ENCODE measurements at regions not wholly inside any gene's neighbourhood (a gene's known extent, or its start where the extent isn't known, plus 50 kb on each side); places are given as distances from the start of the nearest gene placed in this dataset.

GRCh38 chr6:62614442-62614841 is 328.4 kb upstream of the KHDRBS2 start (continued):
- TF ChIP-seq RAD21 (IDR thresholded peaks at IDR 0.05; ENCODE audit: low read depth) = no peak

- Histone ChIP-seq H3K4me1 (ENCODE audit: control insufficient read depth in 1 of 2, insufficient read depth in 2 of 2, low read length in 2 of 2) (no peaks in the 10 kb centered on the region), H3K4me2 (ENCODE audit: low read length) (no peak overlapping the region), H3K27me3 (ENCODE audit: insufficient read depth, low read length) (no peaks in the 10 kb centered on the region), H3K36me3 (ENCODE audit: control insufficient read depth in 1 of 2, insufficient read depth in 2 of 2, low read length in 2 of 2) (no peaks in the 10 kb centered on the region), H3K4me3 (replicated peaks in 1 of 2; ENCODE audit: low read depth in 1 of 2, low read length in 2 of 2) (no peak overlapping the region), H2AFZ (ENCODE audit: low read depth, low read length, poor library complexity, severe bottlenecking) (no peak overlapping the region), H3K27ac (ENCODE audit: low read depth, low read length) (no peak overlapping the region), H3K9me2 (ENCODE audit: insufficient read depth) (no peaks in the 10 kb centered on the region), H3K9me3 (ENCODE audit: control insufficient read depth in 1 of 2, insufficient read depth in 1 of 2, low read depth in 1 of 2, low read length in 2 of 2) (peaks cover 8 to 36% of the 10 kb centered on the region in 2 experiments; a peak in 2 of 4 replicates), H4K20me1 (ENCODE audit: insufficient read depth) (no peaks in the 10 kb centered on the region), H3K79me2 (ENCODE audit: insufficient read depth, low read length) (no peaks in the 10 kb centered on the region), H3K9ac (ENCODE audit: low read length) (no peak overlapping the region)
- no peak for TF ChIP-seq CTCF (IDR thresholded peaks at IDR 0.05 in 2 of 3, conservative IDR thresholded peaks at IDR 0.05 in 1 of 3; ENCODE audit: borderline replicate concordance in 1 of 3, insufficient read depth in 1 of 3, low read depth in 2 of 3, low read length in 2 of 3)
- TF ChIP-seq CBX3 (IDR thresholded peaks at IDR 0.05; ENCODE audit: low read depth) = no peak
- TF ChIP-seq SRF (IDR thresholded peaks at IDR 0.05; ENCODE audit: low read depth) = no peak
- no peak for TF ChIP-seq ELF1 (IDR thresholded peaks at IDR 0.05; ENCODE audit: borderline replicate concordance, low read depth)
- TF ChIP-seq ZBTB33 (IDR thresholded peaks at IDR 0.05; ENCODE audit: extremely low read depth, insufficient replicate concordance, low read length) = no peak
- TF ChIP-seq ZNF274 (IDR thresholded peaks at IDR 0.05; ENCODE audit: low read depth, low read length) = no peak
- no peak for TF ChIP-seq YY1 (IDR thresholded peaks at IDR 0.05; ENCODE audit: extremely low read depth, insufficient replicate concordance, low read depth, low read length)
- TF ChIP-seq POLR2A (IDR thresholded peaks at IDR 0.05; ENCODE audit: borderline replicate concordance, extremely low read depth, insufficient read depth, insufficient read length) = no peak
- ChIA-PET CTCF (no interaction called here), POLR2A (no interaction called here), RAD21 (ENCODE audit: low non-redundant PET in 1 of 2, low total read pairs in 2 of 2, uncharacterized antibody in 2 of 2, unreplicated experiment in 2 of 2) (no interaction called here)
- intact Hi-C loops (cut with micrococcal nuclease) = no loop called here
- no TSS peak for BruUV-seq (replicated peaks)
- DNase-seq (ENCODE audit: low read depth, low spot score) = no peak
- no peak for ATAC-seq
Observed at GRCh38 chr6:62613928-62614327, 327.9 kb upstream of the KHDRBS2 start.
